Mucosa of rectum (tissue), 2 donors: ENCODE measurements at regions not wholly inside any gene's neighbourhood (a gene's known extent, or its start where the extent isn't known, plus 50 kb on each side); places are given as distances from the start of the nearest gene placed in this dataset.
"Not testable (repeated sequence)": the region's sequence is repeated elsewhere in the genome, so short reads cannot be mapped to it uniquely, and the experiment has no call there.

Source experiments
- H3K27ac ChIP-seq, 2 donors: one replicate each; pipeline ENCODE4 v1.7.0; 2013; ENCODE audit warnings: inconsistent platforms in 2 of 2, low read depth in 2 of 2, low read length in 2 of 2
- H3K27me3 ChIP-seq, 2 donors: one replicate each; pipeline ENCODE4 v1.7.0; 2013; ENCODE audit warnings: low read length in 2 of 2; ENCODE audit not compliant: control insufficient read depth in 2 of 2, insufficient read depth in 2 of 2
- H3K36me3 ChIP-seq, 2 donors: one replicate each; pipeline ENCODE4 v1.7.0; 2013; ENCODE audit warnings: low read length in 2 of 2; ENCODE audit not compliant: control insufficient read depth in 2 of 2, insufficient read depth in 2 of 2
- H3K4me1 ChIP-seq, 2 donors: one replicate each; pipeline ENCODE4 v1.7.0; 2013; ENCODE audit warnings: low read length in 2 of 2, mild to moderate bottlenecking in 1 of 2; ENCODE audit not compliant: control insufficient read depth in 2 of 2, insufficient read depth in 2 of 2
- H3K4me3 ChIP-seq, 2 donors: one replicate each; pipeline ENCODE4 v1.7.0; 2013; ENCODE audit warnings: low read length in 2 of 2
- H3K9ac ChIP-seq, 2 donors: one replicate each; pipeline ENCODE4 v1.7.0; 2013; ENCODE audit warnings: low read length in 2 of 2, low read depth in 1 of 2, mild to moderate bottlenecking in 1 of 2
- H3K9me3 ChIP-seq, 2 donors: one replicate each; pipeline ENCODE4 v1.7.0; 2013; ENCODE audit warnings: low read length in 2 of 2; ENCODE audit not compliant: control insufficient read depth in 2 of 2
- donor health status: healthy.
- donor health status: Normal muscosa, but diverticular disease.

- H3K9ac ChIP-seq = no peak overlapping the region
- no peak overlapping the region for H3K27ac ChIP-seq
- H3K27me3 ChIP-seq = no peaks in the 10 kb centered on the region
- H3K4me1 ChIP-seq = no peaks in the 10 kb centered on the region
- no peaks in the 10 kb centered on the region for H3K9me3 ChIP-seq
- no peaks in the 10 kb centered on the region for H3K36me3 ChIP-seq
- no peak overlapping the region for H3K4me3 ChIP-seq
Observed at GRCh38 chr13:110984798-110985197, 69.9 kb upstream of the ANKRD10 start.

GRCh38 chr13:110984381-110984780 is 69.5 kb upstream of the ANKRD10 start:
- Histone ChIP-seq H3K9me3 (no peaks in the 10 kb centered on the region), H3K36me3 (no peaks in the 10 kb centered on the region), H3K27me3 (no peaks in the 10 kb centered on the region), H3K4me1 (no peaks in the 10 kb centered on the region), H3K4me3 (no peak overlapping the region), H3K27ac (no peak overlapping the region), H3K9ac (no peak overlapping the region)

GRCh38 chr13:110983241-110983640 is 68.4 kb upstream of the ANKRD10 start:
- Histone ChIP-seq H3K4me1 (no peaks in the 10 kb centered on the region), H3K27me3 (peaks cover 0 to 3% of the 10 kb centered on the region in 2 donors), H3K27ac (no peak overlapping the region), H3K4me3 (no peak overlapping the region), H3K36me3 (no peaks in the 10 kb centered on the region), H3K9ac (no peak overlapping the region), H3K9me3 (no peaks in the 10 kb centered on the region)

- Histone ChIP-seq H3K9ac (no peak overlapping the region), H3K9me3 (no peaks in the 10 kb centered on the region), H3K36me3 (no peaks in the 10 kb centered on the region), H3K4me1 (no peaks in the 10 kb centered on the region), H3K27ac (no peak overlapping the region), H3K27me3 (peaks cover 0 to 7% of the 10 kb centered on the region in 2 donors), H3K4me3 (no peak overlapping the region)
Observed at GRCh38 chr13:110981379-110981778, 66.5 kb upstream of the ANKRD10 start.

- Histone ChIP-seq H3K36me3 (no peaks in the 10 kb centered on the region), H3K27ac (no peak overlapping the region), H3K9me3 (no peaks in the 10 kb centered on the region), H3K4me3 (no peak overlapping the region), H3K9ac (no peak overlapping the region), H3K4me1 (no peaks in the 10 kb centered on the region), H3K27me3 (peaks cover 0 to 7% of the 10 kb centered on the region in 2 donors)
Observed at GRCh38 chr13:110980921-110981320, 66.1 kb upstream of the ANKRD10 start.

GRCh38 chr13:110979149-110979548 is 64.3 kb upstream of the ANKRD10 start:
- H3K9me3 ChIP-seq, H3K4me3 ChIP-seq, H3K4me1 ChIP-seq, H3K27me3 ChIP-seq, H3K36me3 ChIP-seq, H3K27ac ChIP-seq, H3K9ac ChIP-seq: not testable (repeated sequence)

GRCh38 chr13:110978390-110978789 is 63.5 kb upstream of the ANKRD10 start:
- Histone ChIP-seq H3K9ac (no peak overlapping the region), H3K4me3 (no peak overlapping the region), H3K4me1 (no peaks in the 10 kb centered on the region), H3K27me3 (peaks cover 0 to 7% of the 10 kb centered on the region in 2 donors), H3K9me3 (no peaks in the 10 kb centered on the region), H3K36me3 (no peaks in the 10 kb centered on the region), H3K27ac (no peak overlapping the region)

GRCh38 chr13:110976785-110977184 is 61.9 kb upstream of the ANKRD10 start:
- no peaks in the 10 kb centered on the region for H3K36me3 ChIP-seq

GRCh38 chr13:110973007-110973700 is 58.3 kb upstream of the ANKRD10 start:
- Histone ChIP-seq H3K4me1 (no peaks in the 10 kb centered on the region), H3K9me3 (no peaks in the 10 kb centered on the region), H3K4me3 (no peak overlapping the region), H3K36me3 (no peaks in the 10 kb centered on the region), H3K27me3 (peaks cover 2 to 3% of the 10 kb centered on the region in 2 donors), H3K27ac (no peak overlapping the region), H3K9ac (no peak overlapping the region)

More at GRCh38 chr13:110976785-110977184, 61.9 kb upstream of the ANKRD10 start:
- Histone ChIP-seq H3K9ac (no peak overlapping the region), H3K9me3 (no peaks in the 10 kb centered on the region), H3K27me3 (peaks cover 0 to 7% of the 10 kb centered on the region in 2 donors), H3K4me3 (no peak overlapping the region), H3K4me1 (no peaks in the 10 kb centered on the region), H3K27ac (no peak overlapping the region)

GRCh38 chr13:110971486-110971885 is 56.6 kb upstream of the ANKRD10 start:
- H3K36me3 ChIP-seq = no peaks in the 10 kb centered on the region
- H3K9ac ChIP-seq = no peak overlapping the region
- peaks cover 0 to 2% of the 10 kb centered on the region in 2 donors for H3K27me3 ChIP-seq
- no peaks in the 10 kb centered on the region for H3K9me3 ChIP-seq
- H3K4me3 ChIP-seq = no peak overlapping the region
- H3K27ac ChIP-seq = no peak overlapping the region
- no peaks in the 10 kb centered on the region for H3K4me1 ChIP-seq
